Stimulated activated effector memory CD8-positive, alpha-beta T cell treated with anti-CD3 and anti-CD28 coated beads, Interleukin-12 subunit alpha, Interleukin-12 subunit beta, amount 100 ng/mL, for 72 hours (primary cell): ENCODE measurements at regions not wholly inside any gene's neighbourhood (a gene's known extent, or its start where the extent isn't known, plus 50 kb on each side); places are given as distances from the start of the nearest gene placed in this dataset.

Experiments
- ATAC-seq: fragments of 150-1000 bp; cut with Tn5 transposase; 2 replicates; pipeline ENCODE4 v1.10.0; 2021
- DNase-seq, 2 donors: peaks; one replicate each; pipeline ENCODE4 v3.0.0; 2021 to 2022; ENCODE audit warnings: low spot score in 2 of 2
- H3K27ac Mint-ChIP-seq: one replicate; pipeline ENCODE4 v1.8.0; 2022; ENCODE audit warnings: mild to moderate bottlenecking, mixed read lengths
- H3K36me3 Mint-ChIP-seq: one replicate; pipeline ENCODE4 v1.8.0; 2022; ENCODE audit warnings: mild to moderate bottlenecking, mixed read lengths
- H3K4me1 Mint-ChIP-seq: one replicate; pipeline ENCODE4 v1.8.0; 2022; ENCODE audit warnings: mixed read lengths
- H3K4me3 Mint-ChIP-seq: one replicate; pipeline ENCODE4 v1.8.0; 2022; ENCODE audit warnings: mild to moderate bottlenecking, mixed read lengths
- H3K9me3 Mint-ChIP-seq: one replicate; pipeline ENCODE4 v1.8.0; 2022; ENCODE audit warnings: mixed read lengths

GRCh38 chr5:61752588-61752987 lies 420.5 kb downstream of the ZSWIM6 start:
- peaks cover 6% of the 10 kb centered on the region for H3K9me3 Mint-ChIP-seq
- H3K4me1 Mint-ChIP-seq = no peaks in the 10 kb centered on the region
- ATAC-seq = no peak
- H3K4me3 Mint-ChIP-seq = no peak overlapping the region
- no peak overlapping the region for H3K27ac Mint-ChIP-seq
- no peak for DNase-seq
- H3K36me3 Mint-ChIP-seq = no peaks in the 10 kb centered on the region

GRCh38 chr5:61754792-61755191 lies 422.7 kb downstream of the ZSWIM6 start:
- Mint-ChIP-seq H3K4me1 (no peaks in the 10 kb centered on the region), H3K36me3 (no peaks in the 10 kb centered on the region), H3K27ac (no peak overlapping the region), H3K4me3 (no peak overlapping the region), H3K9me3 (peaks cover 6% of the 10 kb centered on the region)
- ATAC-seq = no peak
- no peak for DNase-seq

GRCh38 chr5:61755726-61756222 lies 423.7 kb downstream of the ZSWIM6 start:
- no peaks in the 10 kb centered on the region for H3K36me3 Mint-ChIP-seq

GRCh38 chr5:61758711-61759110 lies 426.7 kb downstream of the ZSWIM6 start:
- Mint-ChIP-seq H3K4me3 (no peak overlapping the region), H3K9me3 (peaks cover 7% of the 10 kb centered on the region), H3K27ac (no peak overlapping the region), H3K36me3 (no peaks in the 10 kb centered on the region), H3K4me1 (no peaks in the 10 kb centered on the region)
- DNase-seq (no peak), ATAC-seq (no peak)

More at GRCh38 chr5:61755726-61756222, 423.7 kb downstream of the ZSWIM6 start:
- ATAC-seq = no peak
- H3K4me3 Mint-ChIP-seq = no peak overlapping the region
- H3K27ac Mint-ChIP-seq = no peak overlapping the region
- peaks cover 3% of the 10 kb centered on the region for H3K9me3 Mint-ChIP-seq
- no peaks in the 10 kb centered on the region for H3K4me1 Mint-ChIP-seq
- no peak for DNase-seq

GRCh38 chr5:61765471-61765870 lies 433.4 kb downstream of the ZSWIM6 start:
- Mint-ChIP-seq H3K27ac (no peak overlapping the region), H3K9me3 (peaks cover 4% of the 10 kb centered on the region), H3K36me3 (no peaks in the 10 kb centered on the region), H3K4me3 (no peak overlapping the region), H3K4me1 (no peaks in the 10 kb centered on the region)
- ATAC-seq = no peak
- no peak for DNase-seq

- H3K9me3 Mint-ChIP-seq = peaks cover 4% of the 10 kb centered on the region
- H3K4me3 Mint-ChIP-seq = no peak overlapping the region
- H3K27ac Mint-ChIP-seq = no peak overlapping the region
- no peaks in the 10 kb centered on the region for H3K36me3 Mint-ChIP-seq
- ATAC-seq = no peak
- no peaks in the 10 kb centered on the region for H3K4me1 Mint-ChIP-seq
- no peak for DNase-seq
Observed at GRCh38 chr5:61766141-61766540, 434.1 kb downstream of the ZSWIM6 start.

GRCh38 chr5:61767231-61768080 lies 435.4 kb downstream of the ZSWIM6 start:
- ATAC-seq (no peak), DNase-seq (no peak)
- Mint-ChIP-seq H3K27ac (no peak overlapping the region), H3K36me3 (no peaks in the 10 kb centered on the region), H3K4me1 (no peaks in the 10 kb centered on the region), H3K4me3 (no peak overlapping the region), H3K9me3 (no peaks in the 10 kb centered on the region)

GRCh38 chr5:61768692-61769281 lies 436.7 kb downstream of the ZSWIM6 start:
- no peak overlapping the region for H3K27ac Mint-ChIP-seq
- no peak overlapping the region for H3K4me3 Mint-ChIP-seq
- H3K4me1 Mint-ChIP-seq = no peaks in the 10 kb centered on the region
- ATAC-seq (peak; percentile 57), DNase-seq (no peak)
- H3K36me3 Mint-ChIP-seq = no peaks in the 10 kb centered on the region
- H3K9me3 Mint-ChIP-seq = no peaks in the 10 kb centered on the region

- ATAC-seq (no peak), DNase-seq (no peak)
- H3K4me1 Mint-ChIP-seq = no peaks in the 10 kb centered on the region
- H3K36me3 Mint-ChIP-seq = no peaks in the 10 kb centered on the region
- H3K4me3 Mint-ChIP-seq = no peak overlapping the region
- H3K27ac Mint-ChIP-seq = no peak overlapping the region
- H3K9me3 Mint-ChIP-seq = no peaks in the 10 kb centered on the region
Observed at GRCh38 chr5:61771062-61771461, 439.0 kb downstream of the ZSWIM6 start.

GRCh38 chr5:61771808-61772207 lies 439.8 kb downstream of the ZSWIM6 start:
- DNase-seq (no peak), ATAC-seq (no peak)
- no peaks in the 10 kb centered on the region for H3K4me1 Mint-ChIP-seq
- H3K27ac Mint-ChIP-seq = no peak overlapping the region
- no peaks in the 10 kb centered on the region for H3K36me3 Mint-ChIP-seq
- H3K9me3 Mint-ChIP-seq = no peaks in the 10 kb centered on the region
- H3K4me3 Mint-ChIP-seq = no peak overlapping the region

- Mint-ChIP-seq H3K27ac (no peak overlapping the region), H3K36me3 (no peaks in the 10 kb centered on the region), H3K4me1 (no peaks in the 10 kb centered on the region), H3K9me3 (no peaks in the 10 kb centered on the region), H3K4me3 (no peak overlapping the region)
- ATAC-seq (no peak), DNase-seq (no peak)
Observed at GRCh38 chr5:61775901-61776300, 443.8 kb downstream of the ZSWIM6 start.

GRCh38 chr5:61777292-61777691 lies 445.2 kb downstream of the ZSWIM6 start:
- no peak overlapping the region for H3K27ac Mint-ChIP-seq
- no peaks in the 10 kb centered on the region for H3K4me1 Mint-ChIP-seq
- DNase-seq (no peak), ATAC-seq (no peak)
- no peak overlapping the region for H3K4me3 Mint-ChIP-seq
- no peaks in the 10 kb centered on the region for H3K36me3 Mint-ChIP-seq
- H3K9me3 Mint-ChIP-seq = no peaks in the 10 kb centered on the region

GRCh38 chr5:61779743-61780142 lies 447.7 kb downstream of the ZSWIM6 start:
- ATAC-seq (no peak), DNase-seq (no peak)
- no peaks in the 10 kb centered on the region for H3K4me1 Mint-ChIP-seq
- no peak overlapping the region for H3K4me3 Mint-ChIP-seq
- H3K36me3 Mint-ChIP-seq = no peaks in the 10 kb centered on the region
- no peaks in the 10 kb centered on the region for H3K9me3 Mint-ChIP-seq
- no peak overlapping the region for H3K27ac Mint-ChIP-seq

GRCh38 chr5:61783481-61783880 lies 451.4 kb downstream of the ZSWIM6 start:
- Mint-ChIP-seq H3K9me3 (peaks cover 2% of the 10 kb centered on the region), H3K36me3 (no peaks in the 10 kb centered on the region), H3K4me1 (no peaks in the 10 kb centered on the region), H3K27ac (no peak overlapping the region), H3K4me3 (no peak overlapping the region)
- no peak for DNase-seq
- ATAC-seq = no peak

GRCh38 chr5:61784341-61784740 lies 452.3 kb downstream of the ZSWIM6 start:
- H3K36me3 Mint-ChIP-seq = no peaks in the 10 kb centered on the region
- ATAC-seq (no peak), DNase-seq (no peak)
- no peak overlapping the region for H3K4me3 Mint-ChIP-seq
- no peak overlapping the region for H3K27ac Mint-ChIP-seq
- H3K9me3 Mint-ChIP-seq = peaks cover 2% of the 10 kb centered on the region
- no peaks in the 10 kb centered on the region for H3K4me1 Mint-ChIP-seq

- Mint-ChIP-seq H3K4me3 (no peak overlapping the region), H3K27ac (no peak overlapping the region)
Observed at GRCh38 chr5:61788548-61788947, 456.5 kb downstream of the ZSWIM6 start.

More at GRCh38 chr5:61788548-61788947, 456.5 kb downstream of the ZSWIM6 start:
- Mint-ChIP-seq H3K9me3 (peaks cover 2% of the 10 kb centered on the region), H3K36me3 (no peaks in the 10 kb centered on the region), H3K4me1 (no peaks in the 10 kb centered on the region)
- ATAC-seq (no peak), DNase-seq (no peak)
